AG08396 (cell line): ENCODE measurements at regions not wholly inside any gene's neighbourhood (a gene's known extent, or its start where the extent isn't known, plus 50 kb on each side); places are given as distances from the start of the nearest gene placed in this dataset.
A peak's percentile ranks its signal among the peaks of the same experiment; 100 is the strongest.

Experiments
- DNase-seq: peaks from one replicate; pipeline ENCODE4 v3.0.0; 2012; ENCODE audit warnings: low spot score, mixed read lengths

DNA sequence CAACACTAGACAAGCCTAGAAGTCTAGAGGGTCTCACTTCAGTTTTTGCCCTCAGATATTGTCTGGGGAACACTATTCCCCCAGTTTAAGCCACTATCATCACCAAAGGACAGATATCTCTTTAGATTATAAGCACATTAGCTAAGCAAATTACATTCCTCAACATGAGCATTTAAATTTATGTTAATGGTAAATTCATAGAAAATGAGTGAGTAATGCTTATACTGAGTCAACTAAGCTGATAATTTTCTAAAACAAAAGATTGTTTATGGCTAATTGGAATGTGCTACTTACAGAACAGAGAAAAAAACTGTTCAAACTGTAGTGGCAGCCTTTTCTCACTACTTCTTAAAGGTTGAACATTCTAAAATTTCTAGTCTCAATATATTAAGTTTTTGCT lies 290.2 kb downstream of the SLITRK1 start:
- DNase-seq: no peak

DNA sequence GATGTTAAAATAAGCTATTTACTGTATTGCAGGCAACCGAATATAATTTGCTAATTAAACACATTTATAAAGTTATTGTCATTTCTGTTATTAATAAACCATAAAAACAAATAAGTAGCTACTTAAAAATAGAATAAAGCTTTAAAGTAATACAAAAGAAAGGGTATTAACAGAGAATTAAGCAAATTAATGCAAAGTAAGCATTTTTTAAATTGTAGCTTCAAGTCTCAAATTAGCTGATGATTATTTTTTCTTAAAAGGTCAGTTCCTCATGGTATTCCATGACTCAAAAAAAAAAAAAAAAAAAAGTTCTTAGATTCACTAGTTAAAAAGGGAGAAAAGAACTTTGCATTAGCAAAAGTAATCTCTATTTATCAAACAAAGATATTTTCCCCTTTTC lies 292.5 kb downstream of the SLITRK1 start:
- DNase-seq: no peak

DNA sequence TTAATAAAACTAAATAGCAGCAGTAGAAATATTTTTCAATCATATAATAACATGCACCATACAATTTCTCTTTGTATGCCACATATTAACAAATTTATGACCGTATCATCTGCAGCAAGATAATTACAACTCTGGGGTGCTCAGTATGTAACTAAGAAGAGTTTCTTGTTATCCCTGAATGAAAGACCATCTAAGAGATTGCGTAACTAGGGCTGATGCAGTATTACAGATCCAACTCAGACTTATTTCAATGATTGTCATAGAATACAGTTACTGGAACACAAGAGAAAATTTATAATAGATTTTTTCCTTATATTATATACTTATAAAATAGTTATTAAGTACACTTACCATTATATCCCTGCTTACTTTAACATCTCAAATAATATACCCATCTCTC lies 305.1 kb downstream of the SLITRK1 start:
- no peak for DNase-seq

DNA sequence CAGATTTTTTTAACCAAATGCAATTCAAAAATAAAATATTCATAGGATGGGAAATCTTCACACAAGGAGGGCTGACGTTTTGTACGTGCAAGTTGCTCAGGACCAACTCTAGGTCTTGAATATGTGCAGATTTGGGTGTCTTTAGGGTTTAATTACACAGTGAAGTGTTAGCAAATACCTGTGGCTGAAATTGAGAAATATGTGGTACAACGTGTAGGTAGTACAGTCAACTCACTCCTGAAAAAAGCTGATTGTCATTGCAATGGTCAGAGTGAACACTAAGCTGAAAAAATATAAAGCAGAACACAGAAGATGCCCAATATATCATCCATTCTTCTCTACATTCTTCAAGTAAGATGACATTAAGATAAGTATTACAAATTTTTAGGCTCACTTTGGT lies 314.3 kb downstream of the SLITRK1 start:
- DNase-seq: no peak

DNA sequence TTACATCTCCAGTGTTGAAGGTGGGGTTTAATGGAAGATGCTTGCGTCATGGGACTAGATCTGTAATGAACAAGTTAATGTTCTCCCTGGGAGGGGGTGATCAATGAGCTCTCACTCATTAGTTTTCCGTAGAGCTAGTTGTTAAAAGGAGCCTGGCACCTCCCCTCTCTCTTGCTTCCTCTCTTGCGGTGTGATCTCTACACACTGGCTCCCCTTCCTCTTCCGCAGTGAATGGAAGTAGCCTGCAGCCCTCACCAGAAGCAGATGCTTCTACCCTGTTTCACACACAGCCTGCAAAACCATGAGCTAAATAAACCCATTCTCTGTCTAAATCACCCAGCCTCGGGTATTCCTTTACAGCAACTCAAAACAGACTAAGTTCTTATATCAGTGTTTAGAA lies 318.8 kb downstream of the SLITRK1 start:
- no peak for DNase-seq

DNA sequence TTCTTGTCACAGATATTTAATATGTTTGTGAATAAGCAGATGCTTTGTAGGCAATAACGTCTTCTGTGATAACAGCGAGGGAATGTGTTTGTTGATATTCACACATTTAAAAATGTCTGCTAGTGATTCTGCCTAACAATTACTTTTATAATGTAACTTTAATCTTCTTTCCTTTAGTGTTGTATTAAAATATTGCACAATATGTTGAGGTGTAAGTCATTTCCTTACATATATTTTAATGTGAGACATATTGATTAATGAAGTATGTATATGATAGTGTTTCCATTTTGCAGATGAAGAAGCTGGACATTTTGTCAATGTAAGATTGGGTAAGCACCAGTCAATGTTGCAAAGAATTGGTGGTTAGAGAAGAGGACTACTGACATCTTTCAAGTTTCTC lies 324.4 kb downstream of the SLITRK1 start:
- DNase-seq: no peak

DNA sequence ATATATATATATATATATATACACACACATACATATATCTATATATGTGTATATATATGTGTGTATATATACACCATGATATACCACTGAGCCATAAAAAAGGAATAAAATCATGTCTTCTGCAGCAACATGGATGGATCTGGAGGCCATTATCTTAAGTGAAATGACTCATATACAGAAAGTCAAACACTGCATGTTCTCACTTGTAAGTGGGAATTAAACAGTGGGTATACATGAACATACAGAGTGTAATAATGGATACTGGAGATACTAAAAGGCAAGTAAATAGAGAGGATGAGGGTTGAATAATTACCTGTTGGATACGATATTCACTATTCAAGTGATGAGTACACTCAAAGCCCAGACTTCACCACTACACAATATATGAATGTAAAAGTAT lies 332.6 kb downstream of the SLITRK1 start:
- no peak for DNase-seq

DNA sequence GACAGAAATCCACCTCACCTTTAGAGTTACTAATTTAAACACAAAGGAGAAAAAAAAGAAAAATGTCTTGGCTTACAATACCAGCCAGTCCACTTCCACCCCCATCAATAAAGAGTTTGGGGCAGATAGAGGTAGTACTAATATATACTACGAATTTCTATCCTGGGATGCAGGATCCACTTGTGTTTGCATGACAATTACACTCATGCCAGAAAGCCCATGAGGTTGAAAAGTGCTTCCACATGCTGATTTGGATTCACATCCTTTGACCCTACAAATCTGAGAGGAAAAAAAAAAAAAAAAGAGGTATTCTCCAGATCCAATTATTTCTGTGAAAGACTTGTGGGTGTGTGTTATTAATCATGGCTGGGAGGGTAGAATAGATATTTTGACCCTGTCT lies 335.2 kb downstream of the SLITRK1 start:
- DNase-seq: no peak

DNA sequence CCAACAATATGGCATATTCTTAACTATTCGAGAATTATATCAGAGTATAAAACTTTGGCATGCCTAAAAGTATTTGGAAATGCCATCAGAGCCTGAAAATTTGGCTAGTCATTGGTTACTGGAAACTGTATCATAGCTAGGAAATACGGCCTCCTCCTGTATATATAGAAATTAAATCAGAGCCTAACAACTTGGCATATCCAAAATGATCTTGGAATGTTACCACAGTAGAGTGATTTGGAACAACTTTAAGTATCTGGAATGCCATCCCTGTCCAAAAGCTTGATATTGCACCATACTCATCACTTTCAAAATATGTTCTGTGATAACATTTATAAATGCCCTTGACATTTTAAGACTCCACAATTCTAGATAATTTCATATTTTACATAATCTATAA lies 335.8 kb downstream of the SLITRK1 start:
- no peak for DNase-seq

DNA sequence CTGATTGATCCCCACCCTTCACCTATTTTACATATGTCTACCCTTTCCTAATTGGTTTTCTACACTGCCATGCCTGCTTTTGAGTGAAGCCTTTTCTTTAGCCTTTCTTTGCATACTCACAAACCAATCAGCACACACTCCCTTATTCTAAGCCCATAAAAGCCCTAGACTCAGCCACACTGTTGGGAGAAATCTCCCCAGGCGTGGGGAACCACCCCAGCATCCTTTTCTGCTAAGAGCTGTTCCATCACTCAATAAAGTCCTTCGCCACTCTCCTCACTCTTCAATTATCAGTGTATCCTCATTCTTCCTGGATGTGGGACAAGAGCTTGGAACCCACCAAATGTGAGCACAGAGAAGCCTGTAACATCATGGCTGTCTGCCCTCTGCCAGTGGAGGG lies 343.6 kb downstream of the SLITRK1 start:
- no peak for DNase-seq

DNA sequence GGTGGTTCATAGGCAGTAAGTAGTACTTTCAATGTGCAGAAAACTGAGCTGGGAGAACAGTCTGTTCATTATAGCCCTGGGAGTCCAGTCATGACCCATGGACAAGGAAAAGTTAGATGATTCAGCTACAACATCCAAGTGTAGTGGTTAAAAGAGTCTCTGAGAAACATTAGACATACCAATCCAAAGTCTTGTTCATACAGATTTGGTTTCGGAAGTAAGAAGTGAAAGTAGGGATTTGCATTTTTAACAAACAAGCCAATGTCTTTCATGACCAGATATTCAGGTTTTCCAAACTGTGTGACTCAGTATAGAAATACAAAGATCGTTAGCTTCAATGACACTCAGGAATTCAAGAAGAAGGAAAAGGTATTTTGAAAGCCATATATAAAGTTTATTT lies 345.3 kb downstream of the SLITRK1 start:
- DNase-seq: no peak

DNA sequence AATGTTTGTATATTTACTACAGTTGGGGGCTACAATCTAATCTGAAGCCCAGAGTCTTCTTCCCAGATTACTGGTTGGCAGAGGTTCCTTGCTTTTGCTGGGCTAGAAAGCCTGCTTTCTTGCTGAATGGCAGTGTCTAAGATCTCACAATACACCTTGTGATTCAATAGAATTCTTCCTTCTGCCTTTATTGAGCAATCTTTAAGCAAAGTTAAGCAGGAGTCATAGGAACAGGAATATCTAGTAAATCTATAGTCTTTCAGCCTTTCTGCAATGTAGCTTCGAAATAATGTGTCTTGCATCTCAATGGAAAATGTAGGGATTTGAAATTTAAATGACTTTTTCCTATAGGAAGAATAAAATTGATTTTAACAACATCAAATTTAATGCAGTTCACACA lies 346.1 kb downstream of the SLITRK1 start:
- no peak for DNase-seq

DNA sequence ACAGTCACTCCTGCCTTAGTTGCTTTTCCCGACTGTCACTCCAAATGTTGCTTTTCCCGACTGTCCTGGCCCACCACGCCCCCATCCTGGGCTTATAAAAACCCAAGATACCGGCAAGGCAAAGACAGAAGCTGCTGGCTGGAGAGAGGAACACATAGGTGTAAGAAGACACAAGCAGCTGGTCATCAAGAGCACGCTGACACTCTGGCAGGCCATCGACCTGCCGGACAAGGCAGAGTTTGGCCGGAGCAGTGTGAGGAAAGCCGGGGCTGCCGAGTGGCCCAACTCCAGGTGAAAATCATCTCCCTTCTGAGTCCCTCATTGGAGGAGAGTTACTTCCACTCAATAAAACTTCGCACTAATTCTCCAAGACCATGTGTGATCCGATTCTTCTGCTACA lies 349.5 kb downstream of the SLITRK1 start:
- no peak for DNase-seq

DNA sequence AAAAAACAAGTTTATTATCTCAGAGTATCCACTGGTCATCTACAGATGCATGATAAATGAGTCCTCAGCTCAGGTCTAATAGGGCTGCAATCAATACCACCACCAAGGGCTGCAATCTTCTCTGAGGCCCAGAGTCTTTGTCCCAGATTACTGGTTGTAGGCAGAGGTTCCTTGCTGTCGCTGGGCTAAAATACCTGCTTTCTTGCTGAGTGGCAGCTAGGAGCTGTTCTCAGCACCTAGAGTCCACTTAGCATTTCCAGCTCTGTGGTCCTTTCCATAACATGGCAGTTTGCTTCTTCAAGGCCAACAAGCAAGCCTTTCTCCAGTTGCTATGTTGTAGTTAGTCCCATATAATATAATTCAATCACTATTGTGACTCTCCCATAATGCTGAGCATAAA lies 351.3 kb downstream of the SLITRK1 start:
- DNase-seq: no peak

DNA sequence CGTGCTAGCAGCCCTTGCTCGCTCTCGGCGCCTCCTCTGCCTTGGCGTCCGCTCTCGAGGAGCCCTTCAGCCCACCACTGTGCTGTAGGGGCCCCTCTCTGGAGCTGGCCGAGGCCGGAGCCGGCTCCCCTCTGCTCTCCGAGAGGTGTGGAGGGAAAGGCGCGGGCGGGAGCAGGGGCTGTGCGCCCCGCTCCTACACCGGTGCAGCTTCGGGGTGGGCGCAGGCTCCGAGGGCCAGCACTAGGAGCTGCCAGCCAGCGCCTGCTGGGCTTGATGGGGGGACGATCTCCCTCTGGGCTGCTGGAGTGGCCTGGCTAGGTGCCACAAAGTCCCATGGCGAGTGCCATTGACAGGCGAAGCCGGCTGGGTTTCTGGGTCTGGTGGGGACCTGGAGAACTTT lies 365.5 kb downstream of the SLITRK1 start:
- no peak for DNase-seq

DNA sequence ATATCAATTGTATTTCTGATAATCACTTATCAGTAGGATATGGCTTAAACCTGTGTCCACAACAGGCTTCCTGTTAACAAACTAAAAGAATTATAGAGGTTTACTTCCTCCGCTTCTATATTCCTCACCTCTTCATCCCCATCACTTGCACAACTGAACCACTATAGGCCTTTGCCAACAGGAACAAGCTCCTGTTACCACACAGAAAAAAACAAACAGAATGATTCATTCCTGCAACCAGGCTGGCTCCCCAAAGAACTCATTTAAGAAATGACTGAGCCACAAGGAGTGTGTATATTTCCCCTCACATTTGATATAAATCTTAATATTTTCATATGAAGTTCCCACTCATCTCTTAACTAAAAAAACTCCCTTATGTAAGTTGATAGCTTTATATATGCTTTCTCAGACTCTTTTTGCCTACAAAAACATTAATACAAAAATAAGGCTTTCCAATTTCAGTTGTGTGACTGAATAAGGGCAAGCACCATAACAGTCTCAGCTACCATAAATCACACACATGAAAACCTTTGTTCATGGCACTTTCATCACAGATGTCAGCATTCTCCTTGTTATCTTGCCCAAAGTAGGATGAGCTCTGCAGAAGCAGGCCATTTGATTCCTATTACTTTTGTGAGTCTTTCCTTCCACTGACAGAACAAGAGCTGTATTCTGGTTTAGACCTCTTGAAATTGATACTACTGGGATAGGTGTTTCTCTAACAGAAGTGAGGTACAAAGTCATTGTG lies 366.8 kb downstream of the SLITRK1 start:
- DNase-seq: peak; percentile 14

DNA sequence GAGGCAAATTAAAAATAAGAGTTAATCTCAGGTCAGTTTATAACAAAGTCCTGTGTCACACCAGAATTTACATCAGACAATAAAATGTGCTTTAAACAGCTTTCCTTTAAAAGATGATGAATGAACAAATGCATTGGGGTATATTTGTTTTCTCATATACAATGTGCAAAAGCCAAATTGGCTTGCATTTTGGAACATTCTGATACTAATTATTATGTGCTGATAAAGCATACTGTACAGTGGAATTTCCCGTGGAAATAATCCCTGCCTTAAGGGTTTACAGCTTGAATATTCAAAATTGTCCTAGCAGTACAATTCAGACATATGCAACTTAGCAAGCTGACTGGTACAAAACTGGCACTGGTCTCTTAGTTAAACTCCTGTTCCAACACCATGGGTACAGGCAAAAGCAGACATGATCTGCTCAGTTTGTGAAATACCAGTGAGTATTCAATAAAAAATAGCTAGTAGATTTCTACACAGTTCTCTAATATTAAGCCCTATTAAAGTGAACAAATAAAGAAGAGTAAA lies 373.4 kb downstream of the SLITRK1 start:
- no peak for DNase-seq

DNA sequence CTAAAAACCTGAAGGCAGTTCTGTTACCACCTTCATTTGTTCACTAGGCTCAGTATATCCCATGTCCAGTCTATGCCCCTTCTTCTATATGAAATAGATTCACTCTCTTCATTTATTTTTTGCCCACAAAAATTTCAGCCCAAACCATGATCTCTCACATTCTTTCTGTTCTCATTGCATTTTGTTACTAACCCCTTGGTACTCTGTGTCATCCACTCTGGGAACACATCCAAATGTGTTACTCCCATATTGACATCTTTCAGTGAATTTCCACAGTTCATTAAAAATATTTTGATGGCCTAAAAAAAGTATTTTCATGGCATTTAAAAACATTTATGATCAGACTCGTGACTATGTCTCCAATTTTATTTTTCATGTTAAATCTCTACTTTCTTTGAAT lies 378.9 kb downstream of the SLITRK1 start:
- peak; percentile 8 for DNase-seq

DNA sequence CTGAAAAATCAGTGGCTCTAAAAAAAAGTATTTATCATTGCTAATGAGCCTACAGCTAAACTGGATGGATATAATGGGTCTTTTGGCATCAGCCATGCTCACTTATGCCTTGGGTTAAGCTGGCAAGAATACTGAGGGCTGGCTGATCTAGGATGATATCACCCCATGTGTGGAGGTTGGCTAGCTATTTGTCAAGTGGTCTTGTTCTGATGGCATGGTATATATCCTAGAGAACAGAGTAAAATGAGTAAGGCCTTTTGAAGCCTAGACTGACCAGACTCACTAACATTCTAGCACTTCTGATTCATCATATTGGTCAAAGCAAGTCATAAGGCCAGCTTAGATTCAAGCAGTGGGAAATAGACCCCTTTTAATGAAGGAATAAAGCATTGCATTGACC lies 383.0 kb downstream of the SLITRK1 start:
- no peak for DNase-seq

DNA sequence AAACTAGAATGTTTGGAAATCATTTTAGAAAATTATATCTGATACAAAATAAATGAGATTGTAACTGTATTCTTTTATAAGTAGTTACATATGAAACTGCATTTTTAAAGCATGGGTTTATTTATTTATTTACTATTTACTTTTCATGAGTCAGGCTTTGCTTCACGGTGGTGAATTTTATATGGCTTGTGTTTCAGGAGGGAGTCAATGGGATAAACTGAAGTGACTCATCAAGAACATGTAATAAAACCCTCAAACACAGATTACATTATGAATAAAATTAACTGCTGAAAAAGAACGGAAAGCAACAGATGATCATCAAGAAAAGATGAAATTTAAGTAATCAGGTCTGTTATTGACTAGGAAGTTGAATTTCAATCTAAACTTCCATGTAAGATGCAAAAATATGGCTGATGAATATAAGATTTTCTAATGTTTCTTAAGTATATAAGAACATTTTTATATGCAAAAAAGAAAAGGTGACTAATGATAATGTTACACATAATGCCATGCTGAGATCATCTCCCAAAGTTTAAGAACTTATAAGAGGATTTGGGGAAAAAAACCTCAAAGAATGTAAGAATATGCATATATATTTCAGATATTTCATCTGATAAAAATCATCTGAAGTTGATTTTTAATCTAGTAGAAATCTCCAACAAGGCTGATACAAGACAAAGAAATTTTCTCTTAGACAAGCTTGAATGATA lies 383.6 kb downstream of the SLITRK1 start:
- DNase-seq: peak; percentile 5

DNA sequence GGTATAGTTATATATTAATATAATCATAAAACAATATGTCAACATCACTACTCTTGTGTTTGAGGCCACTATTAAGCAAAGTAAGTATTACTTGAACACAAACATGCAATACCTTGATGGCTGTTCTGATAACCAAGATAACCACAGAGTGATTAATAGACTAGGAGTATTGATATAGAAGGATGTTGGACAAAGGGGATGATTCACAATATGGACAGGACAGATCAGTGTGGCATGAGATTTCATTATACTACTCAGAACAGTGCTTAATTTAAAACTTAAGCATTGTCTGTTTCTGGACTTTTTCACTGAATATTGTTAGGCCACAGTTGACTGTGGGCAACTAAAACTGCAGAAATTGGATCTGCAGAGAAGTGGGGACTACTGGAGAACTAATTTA lies 384.2 kb downstream of the SLITRK1 start:
- DNase-seq: no peak

DNA sequence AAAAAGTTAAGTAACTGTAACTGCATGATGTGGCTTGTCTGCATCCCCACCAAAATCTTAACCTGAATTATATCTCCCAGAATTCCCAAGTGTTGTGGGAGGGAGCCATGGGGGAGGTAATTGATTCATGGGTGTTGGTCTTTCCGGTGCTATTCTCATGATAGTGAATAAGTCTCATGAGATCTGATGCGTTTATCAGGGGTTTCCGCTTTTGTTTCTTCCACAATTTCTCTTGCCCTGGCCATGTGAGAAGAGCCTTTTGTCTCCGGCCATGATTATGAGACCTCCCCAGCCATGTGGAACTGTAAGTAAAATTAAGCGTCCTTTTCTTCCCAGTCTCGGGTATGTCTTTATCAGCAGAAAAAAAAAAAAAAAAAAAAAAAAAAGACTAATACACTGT lies 385.8 kb downstream of the SLITRK1 start:
- DNase-seq: no peak

DNA sequence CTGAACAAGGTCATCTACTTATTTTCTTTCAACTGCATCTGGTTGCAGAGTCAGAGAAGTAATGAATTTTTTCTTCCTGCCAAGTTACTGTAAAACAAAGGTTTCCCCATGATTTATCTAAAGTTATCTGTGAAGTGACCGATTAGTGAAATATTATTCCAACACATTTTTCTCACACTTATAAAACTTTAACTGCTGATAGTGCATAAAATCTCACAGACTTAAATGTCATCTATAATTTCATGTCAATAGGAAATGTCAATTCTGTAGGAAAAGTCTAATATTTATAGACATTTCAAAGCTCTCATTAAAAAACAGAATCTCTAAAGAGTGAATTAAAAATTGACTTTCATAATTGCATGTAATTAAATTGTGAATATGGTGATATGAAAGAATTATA lies 397.2 kb downstream of the SLITRK1 start:
- no peak for DNase-seq

DNA sequence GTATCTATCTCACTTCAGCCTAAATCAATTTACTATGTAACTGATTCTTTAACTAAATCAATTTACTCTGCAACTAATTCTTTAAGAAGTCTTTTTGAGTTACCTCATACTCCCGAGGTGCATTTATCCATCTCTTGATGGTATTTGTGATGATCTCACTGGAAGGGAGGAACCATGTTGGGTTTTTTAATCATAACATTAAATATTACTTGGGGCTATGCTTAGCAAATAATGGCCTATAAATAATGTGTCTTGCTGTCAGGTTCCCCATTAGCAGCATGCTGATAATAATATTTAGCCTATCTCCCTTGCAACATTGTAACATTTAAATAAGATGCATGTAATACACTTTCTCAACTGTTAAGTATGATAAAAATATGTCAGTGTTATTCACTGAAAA lies 411.3 kb downstream of the SLITRK1 start:
- DNase-seq: no peak
